GM18499 (cell line): ENCODE measurements at regions not wholly inside any gene's neighbourhood (a gene's known extent, or its start where the extent isn't known, plus 50 kb on each side); places are given as distances from the start of the nearest gene placed in this dataset.

Source experiments
- ATAC-seq: cut with Tn5 transposase; IDR thresholded peaks from one replicate; pipeline ENCODE4 v1.9.1; 2021; ENCODE audit warnings: moderate number of reproducible peaks; ENCODE audit not compliant: insufficient read depth, unreplicated experiment

DNA sequence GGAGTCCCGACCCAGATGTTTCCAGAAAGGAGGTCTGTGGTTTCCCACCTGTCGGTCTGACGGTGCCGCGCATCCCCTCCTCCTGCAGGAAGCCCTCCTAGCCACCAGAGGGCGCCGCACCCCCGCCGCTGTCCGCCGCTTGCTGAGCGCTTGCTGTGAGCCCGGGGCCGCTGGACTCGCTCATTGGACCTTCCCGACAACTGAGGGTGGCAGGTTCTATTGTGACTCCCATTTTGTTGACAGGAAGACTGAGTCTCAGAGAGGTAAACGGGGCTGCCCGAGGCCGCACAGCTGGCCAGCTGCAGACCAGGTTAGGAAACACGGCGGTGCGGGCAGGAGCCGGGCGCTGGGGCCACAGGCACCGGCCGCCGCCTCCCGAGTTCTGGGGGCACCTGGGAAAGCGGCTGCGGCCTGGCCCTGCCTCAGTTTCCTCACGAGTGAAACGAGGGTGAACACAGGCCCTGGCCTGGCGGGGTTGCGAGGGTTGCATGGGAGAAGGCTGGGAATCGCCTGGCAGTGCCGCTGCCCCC, 191.1 kb upstream of the CIBAR2 start:
- ATAC-seq: no peak

DNA sequence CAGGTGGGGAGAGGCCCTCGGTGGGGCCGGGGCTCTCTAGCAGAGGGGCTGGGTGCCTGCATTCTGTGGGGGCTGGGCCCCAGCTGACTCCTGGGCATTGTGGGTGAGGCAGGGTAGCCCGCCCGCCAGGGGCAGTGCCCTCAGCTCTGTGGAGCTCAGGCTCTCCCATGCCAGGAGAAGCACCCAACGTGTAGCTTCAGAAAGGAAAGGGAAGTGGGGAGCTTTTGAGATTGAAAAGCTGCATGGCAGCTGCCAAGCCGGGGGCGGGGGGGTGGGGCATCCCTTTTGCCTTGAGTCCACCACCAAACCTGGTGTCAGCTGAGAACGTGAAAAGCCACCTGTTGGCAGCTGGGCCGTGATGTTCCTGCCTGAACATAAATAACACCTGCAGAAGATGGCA, 192.1 kb upstream of the CIBAR2 start:
- ATAC-seq: no peak

DNA sequence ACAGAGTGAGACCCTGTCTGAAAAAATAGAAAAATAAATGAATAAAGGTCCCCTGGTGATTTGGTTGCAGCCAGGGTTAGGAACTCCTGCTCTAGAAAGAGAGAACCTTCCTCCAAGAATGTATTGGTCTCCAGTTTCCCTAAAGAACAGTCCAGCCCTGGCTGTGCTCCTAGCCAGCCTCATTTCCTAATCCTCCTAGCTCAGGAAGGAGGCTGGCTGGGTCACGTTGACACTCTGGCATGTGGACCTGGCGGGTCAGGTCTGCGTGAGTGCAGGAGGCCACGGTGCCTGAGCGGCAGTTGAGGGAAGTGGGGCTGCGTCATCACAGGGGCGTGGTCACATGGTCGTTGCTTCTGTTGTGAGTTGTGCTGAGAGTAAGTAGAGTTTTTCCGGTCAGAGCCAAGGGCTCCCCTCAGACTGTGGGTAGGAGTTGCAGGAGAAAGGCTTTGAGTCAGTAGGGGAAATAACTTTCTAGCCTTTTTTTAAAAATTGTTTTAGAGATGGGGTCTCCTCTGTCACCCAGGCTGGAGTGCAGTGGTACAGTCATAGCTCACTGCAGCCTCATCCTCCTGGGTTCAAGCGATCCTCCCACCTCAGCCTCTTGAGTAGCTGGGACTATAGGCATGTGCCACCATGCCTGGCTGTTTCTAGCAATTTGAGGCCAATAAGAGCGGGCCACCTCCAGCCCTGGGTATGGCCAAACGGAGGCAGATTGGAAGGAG, 194.0 kb upstream of the CIBAR2 start:
- ATAC-seq: no peak

DNA sequence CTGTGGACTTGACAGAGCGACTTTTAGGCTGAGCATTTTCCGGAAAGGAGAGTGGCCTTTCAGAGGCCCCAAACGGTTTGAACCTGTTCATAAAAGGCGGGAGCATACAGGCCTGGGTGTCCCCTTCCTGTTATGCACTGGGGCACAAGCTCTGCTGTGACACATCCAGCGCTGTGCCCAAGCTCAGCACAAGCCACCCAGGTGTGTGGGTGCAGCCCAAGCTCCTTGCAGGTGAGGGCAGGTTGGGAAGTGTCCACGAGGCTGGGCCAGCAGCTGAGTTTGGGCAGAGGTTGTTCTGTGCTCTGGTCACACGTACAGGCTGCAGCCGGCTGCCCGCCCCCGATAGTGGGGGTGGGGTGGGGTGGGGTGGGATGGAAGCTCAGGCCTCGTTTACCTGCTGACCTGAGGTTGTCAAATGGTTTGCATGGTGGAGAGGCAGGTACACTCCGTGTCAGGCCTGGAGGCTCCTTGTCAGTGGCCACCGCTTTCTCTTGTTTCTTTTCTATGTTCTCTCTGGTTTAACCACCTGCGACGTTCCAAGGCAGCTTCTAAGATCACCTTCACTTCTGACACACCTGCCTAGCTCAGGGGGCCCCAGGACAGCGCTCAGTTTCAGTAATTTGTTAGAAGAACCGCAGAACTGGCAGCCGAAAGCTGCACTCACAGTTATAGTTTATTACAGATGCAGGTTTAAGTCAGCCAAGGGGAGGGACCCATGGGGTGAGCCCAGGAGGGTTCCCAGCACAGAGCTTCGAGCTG, 194.7 kb upstream of the CIBAR2 start:
- no peak for ATAC-seq

DNA sequence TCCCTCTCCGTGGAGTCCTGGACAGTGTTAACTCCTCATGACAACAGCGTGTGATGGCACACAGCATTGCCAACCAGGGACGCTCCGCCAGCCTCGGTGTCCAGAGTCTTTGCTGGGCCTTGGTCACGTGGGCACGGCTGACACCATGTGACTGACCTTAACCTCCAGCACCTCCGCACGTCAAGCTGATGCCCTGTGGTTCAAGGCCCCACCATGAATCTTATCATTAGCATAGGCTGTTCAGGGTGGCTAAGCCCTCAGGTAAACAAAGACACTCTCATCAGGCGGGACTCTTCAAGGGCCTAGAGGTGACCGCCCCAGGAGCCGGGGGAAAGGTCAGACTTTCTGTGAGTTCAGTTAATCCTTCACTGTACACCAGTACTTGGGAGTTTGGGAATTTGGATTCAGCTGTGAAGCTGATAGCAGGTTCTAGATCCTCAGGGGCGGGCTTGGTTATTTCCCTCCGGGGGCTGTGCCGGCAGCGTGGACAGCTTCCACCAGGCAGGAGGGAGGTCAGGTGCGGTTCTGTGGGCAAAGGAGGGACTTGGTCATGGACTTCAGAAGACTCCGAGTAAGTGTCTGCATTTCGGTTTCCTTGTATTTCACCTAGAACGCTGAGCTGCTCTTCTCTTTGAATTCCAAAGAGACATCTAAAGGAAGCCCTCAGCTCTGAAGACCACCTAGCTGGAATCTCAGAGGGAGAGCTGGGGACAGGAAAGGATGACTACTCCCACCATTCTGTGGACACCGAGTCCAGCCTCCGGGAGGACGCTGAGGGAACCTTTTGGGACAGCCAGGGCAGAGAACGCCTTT, 195.5 kb upstream of the CIBAR2 start:
- no peak for ATAC-seq

DNA sequence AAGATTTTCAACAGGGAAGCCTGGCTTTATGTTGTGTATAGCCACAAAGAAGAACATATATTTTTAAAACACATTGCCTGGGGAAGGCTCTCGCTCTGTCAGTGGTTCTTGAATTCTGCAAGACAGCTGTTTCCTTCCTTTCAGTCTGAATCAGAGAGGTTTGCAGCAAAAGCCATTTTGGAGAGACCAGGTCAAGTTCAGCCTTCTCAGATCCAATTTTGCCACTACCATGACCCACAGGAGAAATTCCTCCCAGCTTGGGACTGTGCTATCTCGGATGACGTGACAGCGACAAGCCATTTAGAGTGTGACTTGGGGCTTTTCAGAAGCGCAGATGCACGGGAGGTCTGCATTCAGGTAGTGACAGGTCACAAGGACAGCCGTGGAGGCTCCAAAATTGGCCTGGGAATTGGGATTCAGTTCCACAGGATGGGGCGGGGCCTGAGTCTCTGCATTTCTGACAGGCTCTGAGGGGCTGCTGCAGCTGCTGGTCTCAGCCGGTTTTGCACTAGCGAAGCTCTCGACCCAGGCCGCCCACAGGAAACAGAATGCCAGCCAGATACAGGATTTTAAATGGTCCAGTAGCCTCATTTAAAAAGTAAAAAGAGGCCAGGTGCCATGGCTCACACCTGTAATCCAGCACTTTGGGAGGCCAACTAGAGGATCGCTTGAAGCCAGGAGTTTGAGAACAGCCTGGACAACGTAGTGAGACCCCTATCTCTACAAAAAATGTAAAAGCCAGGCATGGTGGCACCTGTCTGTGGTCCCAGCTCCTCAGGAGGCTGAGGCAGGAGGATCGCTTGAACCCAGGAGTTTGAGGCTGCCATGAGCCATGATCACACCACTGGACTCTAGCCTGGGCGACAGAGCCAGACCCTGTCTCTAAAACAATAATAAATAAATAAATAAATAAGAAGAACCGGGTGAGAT, 196.6 kb upstream of the CIBAR2 start:
- ATAC-seq: no peak

DNA sequence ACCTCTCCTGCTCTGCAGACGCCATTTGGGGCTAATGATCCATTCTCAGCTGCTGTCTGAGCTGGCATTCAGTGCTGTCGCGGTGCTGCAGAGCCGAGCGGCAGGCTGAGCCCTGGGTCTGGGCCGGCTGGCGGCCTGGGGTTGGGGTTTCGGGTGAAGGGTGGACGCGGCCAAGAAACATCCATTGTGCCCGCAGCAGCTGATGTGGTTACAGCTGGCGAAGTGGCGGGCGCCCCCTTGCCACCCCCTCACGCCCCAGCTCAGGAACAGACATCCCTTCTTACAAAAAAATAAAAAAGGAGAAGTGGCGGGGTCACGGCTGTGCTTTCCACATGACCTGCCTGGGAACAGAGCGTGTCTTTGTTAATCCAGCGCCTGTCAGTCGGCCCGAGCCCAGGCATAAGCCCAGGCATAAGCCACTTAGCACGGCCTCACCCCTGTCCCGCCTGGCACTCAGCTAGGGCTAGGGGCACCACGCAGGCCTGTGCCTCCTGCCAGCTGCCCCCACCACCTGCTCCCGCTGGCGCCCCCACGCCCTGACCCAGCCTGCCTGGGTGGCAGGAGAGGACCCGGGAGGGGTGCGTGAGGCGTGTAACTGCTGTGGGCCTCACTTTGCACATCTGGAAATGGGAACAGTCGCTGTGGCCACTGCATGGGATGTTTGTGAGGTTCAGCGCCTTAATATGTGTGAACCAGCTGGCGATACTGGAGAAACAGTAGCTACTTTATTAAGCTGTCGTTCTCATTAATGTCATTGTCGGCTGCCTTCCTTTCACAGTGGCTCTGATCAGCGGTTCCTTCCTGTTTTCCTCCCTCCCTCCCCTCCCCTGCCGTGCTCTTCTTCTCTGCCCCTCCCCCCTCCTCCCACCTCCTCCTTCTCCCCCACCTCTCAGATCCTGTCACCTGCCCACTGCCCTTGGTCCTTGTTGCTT, 197.7 kb upstream of the CIBAR2 start:
- ATAC-seq: no peak

DNA sequence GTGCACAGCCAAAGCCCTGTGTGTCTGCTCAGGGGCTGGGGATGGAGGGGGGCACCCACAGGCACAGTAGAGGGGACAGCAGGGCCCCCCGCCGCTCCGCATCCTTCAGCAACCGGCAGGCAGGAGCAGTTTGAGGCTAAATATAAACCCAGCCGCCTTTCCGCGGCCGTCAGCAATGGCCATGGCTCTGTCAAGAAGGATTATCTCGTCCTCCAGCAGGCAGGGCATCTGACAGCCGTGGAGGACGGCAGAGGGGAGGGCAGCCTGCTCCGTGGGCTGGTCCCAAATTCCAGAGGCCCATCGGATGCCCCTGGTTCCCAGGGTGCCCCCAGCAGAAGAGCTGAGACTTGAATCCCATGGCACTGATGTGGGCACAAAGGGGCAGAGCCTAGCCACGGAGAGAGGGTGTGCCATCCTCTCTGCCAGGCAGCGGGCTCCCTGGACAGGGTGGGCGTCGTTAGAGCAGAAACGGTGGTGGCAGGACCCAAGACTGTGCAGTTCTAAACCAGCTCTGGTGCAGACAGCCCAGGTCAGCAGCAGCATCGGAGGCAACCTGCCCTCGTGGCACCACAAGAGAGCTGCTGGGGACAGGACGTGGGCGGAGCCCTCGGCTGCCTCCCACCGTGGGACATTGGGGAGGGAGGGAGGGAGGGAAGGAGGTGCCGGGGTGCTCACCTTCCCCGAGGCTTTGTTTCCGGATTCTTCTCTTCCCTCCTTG, 198.8 kb upstream of the CIBAR2 start:
- ATAC-seq: no peak

DNA sequence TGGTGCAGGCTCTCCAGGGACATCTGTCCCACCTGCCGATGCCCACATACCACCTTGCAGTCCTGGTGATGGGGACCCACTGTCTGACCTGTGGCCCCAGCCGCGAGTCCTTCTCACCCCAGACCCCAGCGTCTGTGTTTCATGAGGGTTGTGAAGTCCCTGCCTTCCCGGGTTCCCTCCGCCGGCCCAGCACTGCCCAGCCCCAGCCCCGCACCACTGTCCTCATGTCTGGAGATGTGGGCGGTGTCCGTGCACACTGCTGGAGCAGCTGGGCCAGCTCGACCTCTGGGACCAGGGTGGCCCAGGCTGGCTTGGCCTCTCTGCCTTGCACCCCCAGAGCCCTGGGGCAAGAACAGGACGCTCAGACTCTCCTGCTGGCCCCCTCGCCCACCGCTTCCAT, 199.5 kb upstream of the CIBAR2 start:
- ATAC-seq: no peak

DNA sequence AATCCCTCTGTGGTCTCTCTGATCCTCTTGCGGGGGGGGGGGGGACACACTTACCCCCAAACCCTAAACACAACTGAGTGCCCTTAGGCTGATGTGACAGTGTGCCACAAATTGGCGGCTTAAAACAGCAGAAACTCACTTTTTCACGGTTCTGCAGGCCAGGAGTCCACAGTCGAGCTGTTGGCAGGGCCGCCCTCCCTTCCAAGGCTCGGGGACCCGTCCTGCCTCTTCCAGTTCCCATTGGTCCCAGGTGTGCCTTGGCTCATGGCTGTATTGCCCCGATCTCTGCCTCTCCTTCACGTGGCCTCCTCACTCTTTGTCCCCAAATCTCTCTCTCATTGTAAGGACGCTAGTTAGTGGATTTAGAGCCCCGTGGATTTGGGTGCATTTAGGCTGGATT, 199.9 kb upstream of the CIBAR2 start:
- ATAC-seq: no peak

DNA sequence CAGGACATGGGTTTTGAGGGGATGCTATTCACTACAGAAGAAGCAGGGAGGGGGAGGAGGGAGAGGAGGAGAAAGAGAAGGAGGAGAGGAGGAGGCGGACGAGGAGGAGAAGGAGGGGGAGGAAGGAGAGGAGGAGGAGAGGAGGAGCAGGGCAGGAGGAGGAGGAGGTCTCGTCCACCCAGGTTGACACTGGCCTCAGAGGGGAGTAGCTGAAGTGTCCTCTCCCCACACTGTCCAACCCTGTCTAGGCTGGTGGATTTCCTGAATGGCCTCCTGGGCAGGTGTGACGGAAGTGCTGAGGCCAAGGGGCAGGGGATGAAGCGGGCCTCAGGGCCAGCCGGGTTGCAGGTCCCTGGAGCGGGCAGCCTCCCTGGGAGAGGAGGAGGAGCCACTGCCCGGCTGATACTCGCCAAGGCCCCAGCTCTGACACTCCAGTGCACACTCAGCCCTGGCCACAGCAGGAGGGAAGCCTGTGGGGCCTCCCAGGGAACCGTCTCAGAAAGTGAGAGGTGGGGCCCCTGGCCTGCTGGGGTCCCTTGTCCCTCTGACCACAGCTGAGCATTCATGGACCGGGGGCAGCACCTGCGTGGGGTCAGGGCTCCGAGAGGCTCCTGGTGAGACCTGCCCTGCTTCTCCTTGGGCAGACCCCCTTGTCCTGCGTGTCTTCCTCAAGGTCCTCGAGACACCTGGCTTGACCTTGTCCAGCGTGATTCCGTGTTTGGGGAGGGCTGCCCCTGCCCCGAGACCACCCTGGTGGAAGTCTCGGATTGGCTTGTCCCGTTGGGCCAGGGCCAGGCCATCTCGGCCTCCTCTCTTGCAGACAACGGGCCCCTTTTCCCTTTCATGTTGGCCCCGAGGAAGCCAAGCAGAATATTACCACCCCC, 200.6 kb upstream of the CIBAR2 start:
- no peak for ATAC-seq

DNA sequence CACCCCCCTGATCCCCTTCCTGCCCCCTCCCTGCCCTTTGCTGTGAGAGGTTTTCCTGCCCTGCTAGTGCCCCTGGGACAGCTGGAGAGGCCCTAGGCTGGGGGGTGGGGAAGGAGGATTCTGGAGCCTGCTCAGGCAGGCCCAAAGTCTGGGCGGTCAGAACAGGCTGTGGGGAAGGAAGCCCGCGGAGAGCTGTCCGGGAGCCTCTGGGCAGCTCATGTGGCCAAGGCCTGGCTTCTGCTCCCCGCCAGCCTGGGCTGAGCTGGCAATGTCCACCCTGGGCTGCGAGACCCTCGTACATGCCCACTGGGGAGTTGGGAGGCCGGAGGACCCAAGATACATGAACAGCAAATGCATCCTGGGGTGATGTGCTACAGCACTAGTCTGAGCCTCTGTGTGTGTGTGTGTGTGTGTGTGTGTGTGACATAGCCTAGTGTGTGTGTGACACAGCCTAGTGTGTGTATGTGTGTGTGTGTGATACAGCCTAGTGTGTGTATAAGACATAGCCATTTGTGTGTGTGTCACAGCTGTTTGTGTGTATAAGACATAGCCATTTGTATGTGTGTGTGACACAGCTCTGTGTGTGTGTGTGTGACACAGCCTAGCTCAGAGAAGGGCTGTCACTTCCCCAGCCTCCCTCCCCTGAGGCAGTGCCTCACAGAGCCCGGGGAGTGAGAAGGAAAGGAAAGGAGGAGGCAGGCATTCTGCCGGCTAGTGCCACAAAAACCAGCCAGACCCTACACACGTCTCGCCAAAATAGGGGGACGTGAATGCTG, 201.4 kb upstream of the CIBAR2 start:
- no peak for ATAC-seq

DNA sequence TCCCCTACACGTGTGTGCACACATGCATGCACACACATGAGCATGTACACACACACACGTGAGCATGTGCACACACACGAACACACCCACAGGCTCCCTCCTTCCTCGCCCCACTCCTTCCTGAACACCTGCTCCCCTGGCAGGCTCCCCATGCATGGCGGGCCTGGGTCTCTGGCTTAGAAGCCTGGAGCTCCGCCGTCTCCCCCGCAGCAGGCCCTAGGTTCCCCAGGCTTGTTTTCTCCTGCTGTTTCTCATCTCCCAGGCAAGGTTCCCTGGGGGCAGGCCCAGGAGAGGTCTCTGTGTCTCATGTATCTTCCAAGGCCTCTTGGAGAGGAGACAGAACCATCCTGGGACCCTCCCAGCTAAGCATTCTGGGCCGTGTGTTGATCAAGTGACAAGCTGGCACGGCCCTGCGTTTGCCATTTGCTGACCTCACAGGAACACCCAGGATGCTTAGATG, 202.3 kb upstream of the CIBAR2 start:
- no peak for ATAC-seq

DNA sequence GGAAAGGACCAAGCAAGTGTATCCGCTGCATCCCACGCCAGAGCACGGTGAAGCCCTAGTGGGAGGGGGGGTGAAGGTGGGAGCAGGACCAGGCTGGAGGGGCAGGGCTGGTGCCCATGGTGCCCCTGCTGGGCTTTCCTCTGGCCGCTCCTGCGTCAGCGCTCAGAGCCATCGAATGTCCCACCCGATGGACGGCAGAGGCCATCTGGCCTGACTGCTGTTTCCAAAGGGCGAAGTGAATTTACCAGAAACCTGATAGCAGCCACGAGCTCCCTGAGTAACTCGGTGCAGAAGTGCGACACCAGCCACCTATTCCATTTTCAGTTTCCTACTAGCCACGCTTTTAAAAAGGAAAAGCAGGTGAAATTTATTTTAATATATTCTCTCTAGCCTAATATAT, 203.6 kb upstream of the CIBAR2 start:
- ATAC-seq: no peak

DNA sequence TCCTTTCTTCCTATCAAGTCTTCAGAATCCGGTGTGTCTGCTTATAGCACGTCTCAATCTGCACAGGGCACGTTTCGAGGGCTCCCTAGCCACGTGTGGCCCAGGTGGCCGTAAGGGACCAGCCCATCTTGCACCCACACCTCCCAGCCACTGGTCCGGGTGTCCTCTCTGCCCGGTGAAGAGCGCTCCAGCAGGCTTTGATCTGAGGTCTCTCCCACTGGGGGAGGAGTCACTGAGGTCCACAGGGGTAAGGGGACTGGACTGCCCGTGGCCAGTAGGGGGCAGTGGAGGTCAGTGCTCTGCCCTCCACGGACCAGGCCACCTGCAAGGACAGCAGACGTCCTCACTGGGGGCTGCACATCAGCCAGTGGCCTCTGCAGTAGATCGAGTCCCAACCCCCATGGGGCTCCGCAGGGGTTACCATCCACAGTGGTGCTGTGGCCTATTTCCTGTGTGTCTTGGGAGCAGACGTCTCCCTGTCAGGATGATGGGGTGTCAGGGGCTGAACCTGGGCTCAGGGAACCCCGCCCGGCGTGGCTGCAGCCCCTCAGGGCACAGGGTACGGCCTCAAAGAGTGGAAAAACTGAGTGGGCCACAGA, 204.1 kb upstream of the CIBAR2 start:
- no peak for ATAC-seq

DNA sequence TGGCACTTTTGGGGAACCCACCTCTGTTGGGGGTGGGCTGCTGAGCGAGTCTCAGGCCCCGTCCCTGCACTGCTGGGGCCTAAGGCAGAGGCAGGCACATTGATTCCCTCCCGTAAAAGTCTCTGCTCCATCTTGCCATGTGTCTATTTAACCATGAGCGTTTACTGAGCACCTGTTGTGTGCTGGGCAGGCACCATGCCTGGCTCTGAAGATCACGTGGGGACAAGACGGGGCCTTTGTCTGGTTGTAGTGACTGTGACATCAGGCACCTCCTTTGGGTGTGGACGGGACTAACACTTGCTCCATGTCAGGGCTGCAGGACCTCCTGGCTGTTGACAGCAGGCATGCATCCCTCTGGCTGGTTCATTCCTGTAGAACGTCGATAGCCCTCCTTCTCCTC, 204.7 kb upstream of the CIBAR2 start:
- ATAC-seq: no peak
